ENCODE measurements at regions not wholly inside any gene's neighbourhood (a gene's known extent, or its start where the extent isn't known, plus 50 kb on each side); places are given as distances from the start of the nearest gene placed in this dataset.

DNA sequence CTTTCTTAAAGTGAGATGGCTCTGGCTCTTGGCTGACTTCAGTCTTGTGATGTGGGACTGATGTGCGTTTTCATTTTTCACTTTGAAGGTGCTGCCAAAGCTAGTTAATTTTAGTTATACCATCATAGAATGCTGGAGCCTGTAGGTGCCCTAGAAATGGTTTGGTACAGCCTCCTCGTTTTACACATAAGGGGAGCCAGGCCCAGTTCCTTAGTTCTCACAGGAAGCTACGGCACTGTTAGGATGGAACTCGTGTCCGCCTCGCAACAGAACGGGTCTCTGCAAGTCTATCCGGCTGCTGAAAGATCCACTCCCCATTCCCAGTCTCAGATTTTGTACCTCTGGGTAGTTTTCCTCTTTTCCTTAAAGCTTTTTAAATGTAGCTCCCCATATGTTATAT lies 173.2 kb upstream of the PRPS1L1 start:
- DNase-seq (ENCODE audit: low read depth in 4 of 4, low spot score in 1 of 4), result no peak

GRCh38 chr7:18201350-18201749 lies 173.7 kb upstream of the PRPS1L1 start:
- no peak for DNase-seq (ENCODE audit: low read depth in 4 of 4, low spot score in 1 of 4)

- DNase-seq (ENCODE audit: low read depth in 4 of 4, low spot score in 1 of 4), result no peak
These were observed 174.8 kb upstream of the PRPS1L1 start for GRCh38 chr7:18202315-18203045.

GRCh38 chr7:18206331-18206730 lies 178.7 kb upstream of the PRPS1L1 start:
- DNase-seq (ENCODE audit: low read depth in 4 of 4, low spot score in 1 of 4), result no peak

DNA sequence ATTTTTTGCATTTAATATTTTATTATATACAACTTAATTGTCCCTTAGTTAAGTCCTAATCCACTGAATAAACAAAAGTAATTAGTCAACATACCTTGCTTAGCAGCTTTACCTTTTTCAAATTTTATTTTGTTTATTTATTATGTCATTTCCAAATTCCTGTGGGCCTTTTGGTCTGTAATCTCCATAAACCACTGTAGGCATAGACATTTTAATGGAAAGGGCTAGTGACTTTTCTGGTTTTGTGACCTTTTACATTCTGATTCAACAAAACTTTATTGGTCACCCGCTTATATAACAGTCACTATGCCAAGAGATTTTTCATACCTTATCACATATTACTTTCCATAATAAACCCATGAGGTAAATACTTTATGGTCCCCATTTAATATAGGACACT lies 181.3 kb upstream of the PRPS1L1 start:
- DNase-seq (ENCODE audit: low read depth in 4 of 4, low spot score in 1 of 4), result no peak

- DNase-seq (ENCODE audit: low read depth in 4 of 4, low spot score in 1 of 4), result no peak
These were observed 182.7 kb upstream of the PRPS1L1 start for GRCh38 chr7:18210377-18210776.

DNA sequence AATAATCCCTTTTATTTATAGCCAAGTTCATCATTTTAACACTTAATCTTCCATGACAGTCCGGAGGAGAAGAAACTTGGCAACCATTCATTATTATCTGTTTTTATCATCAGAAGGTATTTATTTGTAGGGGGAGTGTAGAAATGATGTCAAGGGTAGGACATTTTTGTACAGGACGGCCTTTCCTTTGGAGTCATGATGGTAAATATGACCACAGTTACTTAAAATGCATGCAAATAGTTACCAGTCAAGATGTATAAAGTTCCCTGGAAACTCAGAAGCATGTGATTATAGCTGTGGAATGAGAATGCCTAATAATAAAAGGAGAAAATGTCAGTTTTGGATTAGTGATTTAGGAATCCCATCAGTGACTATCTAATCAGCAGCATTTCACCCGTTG lies 183.1 kb upstream of the PRPS1L1 start:
- no peak for DNase-seq (ENCODE audit: low read depth in 4 of 4, low spot score in 1 of 4)

DNA sequence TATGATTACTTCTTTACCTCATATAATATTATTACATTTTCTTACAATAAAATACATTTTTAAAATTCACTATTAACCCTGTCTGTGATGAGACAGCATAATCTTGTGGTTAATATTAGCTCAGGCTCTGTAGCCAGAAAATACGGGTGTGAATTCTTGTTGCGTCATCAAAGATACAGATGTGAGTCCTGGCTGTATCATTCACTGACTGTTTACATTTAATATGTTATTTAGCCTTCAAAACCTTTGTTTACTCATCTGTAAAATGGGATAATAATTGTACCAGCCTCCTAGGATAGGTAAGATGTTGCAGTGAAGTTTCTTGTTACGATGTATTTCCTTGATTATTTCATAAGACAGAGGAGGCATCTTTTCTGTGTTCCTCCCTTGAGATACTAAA lies 184.7 kb upstream of the PRPS1L1 start:
- no peak for DNase-seq (ENCODE audit: low read depth in 4 of 4, low spot score in 1 of 4)

DNA sequence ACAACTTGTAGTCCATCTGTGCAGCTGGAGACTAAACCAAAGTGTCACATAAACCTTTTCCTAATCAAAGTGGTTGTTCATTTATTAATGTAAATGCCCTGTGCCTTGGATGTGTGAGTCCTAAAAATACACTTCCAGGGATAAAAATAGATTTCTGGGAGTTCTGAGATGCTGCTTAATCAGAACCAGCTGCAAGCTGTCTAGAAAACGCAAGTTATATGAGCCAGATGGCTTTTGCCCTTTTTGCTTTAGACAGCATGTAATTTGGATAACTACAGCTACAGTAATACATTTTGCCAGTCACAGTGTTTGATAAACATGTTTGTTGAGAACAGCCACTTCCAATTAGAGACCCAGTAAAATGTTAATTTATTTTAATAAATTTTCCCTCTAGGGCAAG lies 185.1 kb upstream of the PRPS1L1 start:
- no peak for DNase-seq (ENCODE audit: low read depth in 4 of 4, low spot score in 1 of 4)

DNA sequence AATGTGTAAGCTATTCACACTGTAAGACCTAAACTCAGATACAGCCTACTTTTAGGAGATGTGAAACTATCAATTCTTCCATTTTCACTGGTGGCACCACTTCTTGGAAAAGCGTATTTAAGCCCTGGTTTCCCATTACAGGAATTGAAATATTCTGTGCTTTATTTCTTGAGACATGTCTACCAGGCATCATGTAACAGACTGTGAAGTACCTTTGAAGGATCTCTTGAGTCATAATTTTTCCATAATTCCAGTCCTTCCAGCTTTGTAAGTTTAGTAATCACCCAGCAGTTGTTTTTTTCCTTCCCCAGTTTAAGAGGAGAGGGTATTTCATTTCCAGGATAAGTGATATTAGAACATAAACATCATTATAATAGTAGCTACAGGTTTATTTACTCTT lies 186.0 kb upstream of the PRPS1L1 start:
- no peak for DNase-seq (ENCODE audit: low read depth in 4 of 4, low spot score in 1 of 4)

GRCh38 chr7:18216270-18216669 lies 188.6 kb upstream of the PRPS1L1 start:
- DNase-seq (ENCODE audit: low read depth in 4 of 4, low spot score in 1 of 4), result no peak

DNA sequence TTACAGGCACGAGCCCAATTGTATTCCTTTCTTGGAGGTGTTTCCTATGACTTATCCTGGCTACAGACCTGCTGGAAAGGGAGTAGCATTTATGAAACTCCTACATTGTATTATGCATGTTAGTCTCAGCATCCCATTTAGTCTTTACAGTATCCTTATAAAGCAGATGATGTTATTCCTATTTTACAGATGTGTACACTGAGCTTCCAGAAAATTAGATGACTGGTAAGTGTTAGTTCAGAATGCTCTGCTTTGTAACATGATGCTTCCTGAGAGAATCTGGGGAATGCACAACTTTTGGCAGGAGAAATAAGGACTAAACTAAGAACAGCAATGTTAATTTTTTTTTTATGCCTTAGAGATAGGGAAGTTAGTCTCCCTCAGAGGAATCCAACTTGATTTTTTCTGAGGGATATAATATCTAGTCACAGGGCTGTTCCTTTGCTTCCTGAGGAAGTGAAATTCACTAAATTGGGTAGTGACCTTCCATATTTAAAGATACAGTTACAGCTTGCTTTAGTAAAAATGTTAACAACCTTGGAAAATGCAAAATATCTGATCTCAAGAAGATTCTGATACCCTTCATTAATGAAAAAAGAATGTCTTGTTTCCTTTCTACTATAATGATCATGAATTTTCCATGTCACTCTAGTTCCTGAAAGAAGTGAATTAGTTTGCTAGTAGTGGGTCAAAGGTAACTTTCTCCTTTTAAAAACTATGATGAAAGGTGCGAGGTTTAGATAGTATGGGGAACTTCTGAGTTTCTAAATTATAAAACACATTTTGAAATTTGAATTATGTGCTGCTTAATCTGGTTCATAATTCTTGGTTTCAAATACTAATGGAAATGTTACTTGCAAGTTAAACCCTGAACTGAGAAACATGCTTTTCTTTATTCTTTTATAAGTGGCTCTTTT lies 194.0 kb upstream of the PRPS1L1 start:
- DNase-seq (ENCODE audit: low read depth in 4 of 4, low spot score in 1 of 4), result no peak

- no peak for DNase-seq (ENCODE audit: low read depth in 4 of 4, low spot score in 1 of 4)
These were observed 195.0 kb upstream of the PRPS1L1 start for GRCh38 chr7:18222636-18223035.

DNA sequence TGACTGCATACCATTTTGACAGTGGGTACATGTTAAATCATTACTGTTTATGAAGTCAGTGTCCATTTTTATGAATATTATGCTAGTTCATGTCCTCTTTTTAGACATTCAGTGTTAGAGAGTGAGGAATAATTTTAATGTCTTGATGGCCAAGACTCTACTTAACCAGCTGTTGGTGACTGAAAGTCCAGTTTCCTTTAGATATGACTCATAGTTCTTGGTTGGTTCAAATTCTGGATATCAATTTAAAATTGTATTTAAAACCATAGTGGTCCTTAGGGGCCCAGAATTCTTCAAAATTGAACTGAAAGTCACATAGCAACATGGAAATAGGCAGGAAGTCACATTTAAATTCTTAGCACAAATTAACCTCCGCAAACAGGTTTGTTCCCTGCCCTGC lies 196.5 kb upstream of the PRPS1L1 start:
- no peak for DNase-seq (ENCODE audit: low read depth in 4 of 4, low spot score in 1 of 4)

GRCh38 chr7:18225067-18225466 lies 197.4 kb upstream of the PRPS1L1 start:
- DNase-seq (ENCODE audit: low read depth in 4 of 4, low spot score in 1 of 4), result no peak

- no peak for DNase-seq (ENCODE audit: low read depth in 4 of 4, low spot score in 1 of 4)
These were observed 199.0 kb upstream of the PRPS1L1 start for GRCh38 chr7:18226598-18226997.

DNA sequence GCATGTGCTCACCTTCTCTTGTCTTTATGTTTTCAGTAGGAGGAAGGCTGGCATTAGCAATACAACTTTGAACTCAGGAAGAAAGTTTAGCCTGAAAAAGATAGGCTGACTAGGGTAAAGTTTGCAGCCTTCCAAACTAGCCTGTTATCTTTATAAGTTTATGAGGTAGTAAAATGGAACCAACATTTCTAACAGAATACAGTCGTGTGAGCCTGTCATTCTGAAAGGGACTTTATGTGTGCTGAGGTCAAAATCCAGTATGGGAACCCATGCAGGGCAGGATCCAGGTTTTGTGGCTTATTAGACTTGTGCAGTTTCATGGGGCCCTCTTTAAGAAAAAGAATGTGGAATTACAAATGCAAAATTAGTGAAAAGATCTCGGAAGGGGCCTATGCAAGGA lies 201.0 kb upstream of the PRPS1L1 start:
- no peak for DNase-seq (ENCODE audit: low read depth in 4 of 4, low spot score in 1 of 4)

- DNase-seq (ENCODE audit: low read depth in 4 of 4, low spot score in 1 of 4), result no peak
These were observed 202.6 kb upstream of the PRPS1L1 start for GRCh38 chr7:18230271-18230670.

DNA sequence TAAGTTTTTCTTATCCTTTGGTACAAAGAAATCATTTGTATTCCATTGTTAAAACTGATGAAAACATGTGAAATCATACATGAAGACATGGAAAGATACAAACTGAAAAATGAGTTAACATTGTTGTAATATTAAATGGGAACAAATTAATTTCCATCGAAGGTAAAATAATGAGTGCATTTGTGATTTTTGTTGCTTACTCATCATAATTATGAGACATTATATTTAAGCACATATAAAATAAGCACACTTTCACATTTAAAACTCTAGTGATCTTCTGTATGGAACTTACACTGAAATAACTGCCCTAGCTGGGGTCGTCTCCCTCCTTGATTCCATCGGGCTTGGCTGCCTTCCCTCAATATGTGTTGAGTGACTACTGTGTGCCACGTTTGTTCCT lies 204.2 kb upstream of the PRPS1L1 start:
- DNase-seq (ENCODE audit: low read depth in 4 of 4, low spot score in 1 of 4), result no peak

GRCh38 chr7:18234519-18234918 lies 206.9 kb upstream of the PRPS1L1 start:
- DNase-seq (ENCODE audit: low read depth in 4 of 4, low spot score in 1 of 4), result no peak

GRCh38 chr7:18235819-18236218 lies 208.2 kb upstream of the PRPS1L1 start:
- DNase-seq (ENCODE audit: low read depth in 4 of 4, low spot score in 1 of 4), result no peak

GRCh38 chr7:18239212-18239611 lies 211.6 kb upstream of the PRPS1L1 start:
- no peak for DNase-seq (ENCODE audit: low read depth in 4 of 4, low spot score in 1 of 4)

All from stimulated activated CD4-positive, alpha-beta T cell treated with anti-CD3 and anti-CD28 coated beads, Interleukin-1b, Interleukin-23, amount 100 ng/mL, for 24 hours (primary cell).